Stimulated activated naive CD8-positive, alpha-beta T cell treated with anti-CD3 and anti-CD28 coated beads, Interleukin-15, Interleukin-2, amounts not matched to agents 100 U/mL and 50 U/mL, for 24 hours (primary cell): ENCODE measurements at regions not wholly inside any gene's neighbourhood (a gene's known extent, or its start where the extent isn't known, plus 50 kb on each side); places are given as distances from the start of the nearest gene placed in this dataset.

Experiments
- ATAC-seq: fragments of 150-1000 bp; cut with Tn5 transposase; one replicate; pipeline ENCODE4 v1.10.0; 2021
- DNase-seq: peaks from one replicate; pipeline ENCODE4 v3.0.0; 2021

DNA sequence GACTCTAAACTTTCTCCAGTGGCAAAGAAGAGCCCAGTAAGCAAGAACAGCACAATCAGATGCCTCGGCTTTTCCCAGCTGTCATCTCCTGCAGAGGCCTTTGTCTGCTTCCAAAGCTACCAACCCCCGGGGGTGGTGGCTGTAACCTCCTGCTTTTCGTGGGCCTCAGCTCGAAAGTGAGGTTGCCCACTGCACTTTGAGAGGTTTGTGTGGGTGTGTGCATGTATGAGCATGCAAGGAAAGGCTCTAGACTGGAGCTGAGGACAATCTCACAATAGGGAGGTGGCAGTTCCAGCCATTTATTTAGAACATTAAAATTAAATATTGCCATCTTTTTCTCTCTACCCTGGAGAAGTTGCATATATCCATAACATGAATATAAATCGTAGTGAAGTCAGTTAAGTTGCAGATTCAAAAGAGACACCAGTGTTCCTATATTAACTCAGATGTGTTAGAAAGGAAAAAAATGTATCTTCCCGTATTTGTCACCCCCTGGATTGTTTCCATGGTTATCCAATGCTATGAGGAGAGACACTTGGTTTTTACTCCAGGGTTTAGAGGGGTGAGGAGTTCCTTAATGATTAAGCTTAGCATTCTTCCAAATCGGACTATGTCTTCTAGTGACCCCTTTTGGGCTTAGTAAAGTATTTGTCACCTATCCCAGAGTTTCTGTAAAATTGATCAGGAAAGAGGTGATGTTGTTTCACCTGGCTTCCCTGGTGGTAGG is 781.1 kb downstream of the INHBA start:
- DNase-seq (no peak), ATAC-seq (no peak)

DNA sequence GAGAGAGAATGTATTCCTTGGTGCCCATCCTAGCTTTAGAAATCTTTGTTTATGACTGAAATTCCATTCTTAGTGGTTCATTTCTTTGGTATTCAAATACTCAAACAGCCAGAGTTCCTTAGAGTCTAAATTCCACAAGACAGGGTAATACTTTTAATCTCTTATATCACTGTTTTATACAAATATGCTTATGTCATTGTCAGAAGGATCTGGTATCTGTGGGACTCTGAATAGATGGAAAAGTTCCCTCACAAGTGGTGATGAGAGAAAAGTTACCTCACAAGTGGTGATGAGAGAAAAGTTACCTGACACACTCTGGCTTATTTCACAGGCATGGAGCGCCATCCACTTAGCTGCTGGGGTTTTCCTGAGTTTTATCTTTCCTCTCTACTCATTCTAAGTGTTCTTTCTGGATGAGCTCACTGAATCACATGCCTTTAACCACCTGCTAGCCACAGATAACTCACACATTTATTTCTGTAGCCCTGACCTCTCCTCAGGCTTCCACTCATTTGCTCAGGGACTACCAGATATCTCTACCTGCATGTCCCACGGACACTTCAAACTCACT is 784.0 kb downstream of the SUGCT start:
- ATAC-seq (no peak), DNase-seq (no peak)

DNA sequence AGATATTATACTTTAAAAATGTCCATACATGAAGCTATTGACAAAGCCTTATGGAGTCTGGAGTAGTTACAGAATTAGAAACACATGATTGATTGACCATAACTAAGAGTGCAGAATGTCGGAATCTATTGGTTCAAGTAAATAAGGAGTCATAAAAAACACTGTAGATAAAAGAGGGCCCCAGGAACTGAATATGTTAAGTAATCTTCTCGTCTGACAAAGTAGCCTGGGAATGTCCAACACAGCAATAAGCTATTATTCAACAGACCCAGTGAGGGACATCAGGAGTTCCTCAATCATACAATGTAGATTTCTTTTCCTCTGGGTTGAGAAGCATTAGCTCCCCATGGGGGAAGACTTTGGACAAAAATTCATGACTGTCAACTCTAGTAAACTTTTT is 782.0 kb downstream of the SUGCT start:
- ATAC-seq (no peak), DNase-seq (no peak)

DNA sequence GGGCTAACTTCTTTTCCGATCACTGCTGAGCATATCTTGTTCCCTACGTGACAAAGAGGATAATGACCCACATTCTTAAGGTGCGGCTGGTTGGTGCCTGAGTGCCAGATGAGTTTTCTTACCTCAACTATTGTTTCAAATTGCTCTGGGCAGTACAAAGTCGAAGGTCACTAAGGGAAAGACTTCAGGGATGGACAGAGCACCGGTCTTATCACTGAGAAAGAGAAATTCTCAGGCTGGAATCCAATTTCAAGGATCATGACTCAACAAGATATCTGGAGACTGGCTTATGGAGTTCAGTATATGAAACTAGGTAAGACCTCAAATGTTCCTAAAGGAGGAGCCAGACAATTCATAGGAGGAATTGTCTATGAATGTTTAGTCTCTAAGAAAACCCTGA is 780.3 kb downstream of the SUGCT start:
- ATAC-seq: no peak
- no peak for DNase-seq
